Nephron progenitor cell (in vitro differentiated cells): ENCODE measurements at regions not wholly inside any gene's neighbourhood (a gene's known extent, or its start where the extent isn't known, plus 50 kb on each side); places are given as distances from the start of the nearest gene placed in this dataset.

Experiments
- DNase-seq: peaks from one replicate; pipeline ENCODE4 v3.0.0; 2021
- H3K27ac Mint-ChIP-seq: 2 replicates; pipeline ENCODE4 v1.8.0; 2021; ENCODE audit warnings: mild to moderate bottlenecking, moderate library complexity, mixed read lengths
- H3K27me3 Mint-ChIP-seq: 2 replicates; pipeline ENCODE4 v1.8.0; 2021; ENCODE audit warnings: mild to moderate bottlenecking, low read depth, mixed read lengths; ENCODE audit not compliant: poor library complexity
- H3K36me3 Mint-ChIP-seq: 2 replicates; pipeline ENCODE4 v1.8.0; 2021; ENCODE audit warnings: low read depth, mixed read lengths
- H3K4me1 Mint-ChIP-seq: 2 replicates; pipeline ENCODE4 v1.8.0; 2021; ENCODE audit warnings: mixed read lengths
- H3K4me3 Mint-ChIP-seq: 2 replicates; pipeline ENCODE4 v1.8.0; 2021; ENCODE audit warnings: mild to moderate bottlenecking, moderate library complexity, mixed read lengths
- H3K9me3 Mint-ChIP-seq: 2 replicates; pipeline ENCODE4 v1.8.0; 2021; ENCODE audit warnings: mild to moderate bottlenecking, moderate library complexity, mixed read lengths
- CTCF ChIP-seq: fragments of 200-600 bp; sonication (generic); IDR thresholded peaks from 2 replicates; pipeline ENCODE4 v1.5.0; 2021; ENCODE audit warnings: antibody characterized with exemption

GRCh38 chr20:11015440-11015839, 341.6 kb upstream of the JAG1 start:
- no peak for TF ChIP-seq CTCF
- Mint-ChIP-seq H3K36me3 (no peaks in the 10 kb centered on the region), H3K27ac (no peak overlapping the region), H3K9me3 (no peaks in the 10 kb centered on the region), H3K4me3 (no peak overlapping the region), H3K27me3 (no peaks in the 10 kb centered on the region), H3K4me1 (peaks cover 5% of the 10 kb centered on the region)
- no peak for DNase-seq

DNA sequence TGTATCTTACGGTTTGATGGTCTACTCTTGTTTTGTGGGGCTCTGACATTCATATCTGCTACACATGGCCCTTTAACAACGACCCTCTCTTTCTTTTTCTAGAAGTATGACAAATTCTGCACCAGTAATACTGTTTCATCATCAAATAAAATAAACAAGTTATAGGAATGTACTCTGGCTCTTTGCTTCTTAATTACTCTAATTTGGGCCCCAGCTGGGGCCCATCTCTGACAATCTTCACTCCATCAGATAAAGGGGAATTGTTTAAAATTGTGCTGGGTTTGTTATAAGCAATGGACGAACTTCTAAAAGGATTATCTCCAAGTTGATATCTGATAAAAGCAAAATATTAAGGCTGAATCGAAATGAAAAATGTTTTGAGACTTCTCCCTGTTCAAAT, 343.6 kb upstream of the JAG1 start:
- no peak overlapping the region for H3K4me3 Mint-ChIP-seq
- DNase-seq, result no peak
- TF ChIP-seq CTCF, result no peak
- no peaks in the 10 kb centered on the region for H3K27me3 Mint-ChIP-seq
- no peaks in the 10 kb centered on the region for H3K9me3 Mint-ChIP-seq
- H3K36me3 Mint-ChIP-seq, result no peaks in the 10 kb centered on the region
- peaks cover 5% of the 10 kb centered on the region for H3K4me1 Mint-ChIP-seq
- no peak overlapping the region for H3K27ac Mint-ChIP-seq

- no peak for TF ChIP-seq CTCF
- peak overlapping the region; percentile 21 for H3K27ac Mint-ChIP-seq
- H3K27me3 Mint-ChIP-seq, result no peaks in the 10 kb centered on the region
- H3K9me3 Mint-ChIP-seq, result peaks cover 4% of the 10 kb centered on the region
- peaks cover 4% of the 10 kb centered on the region for H3K36me3 Mint-ChIP-seq
- H3K4me1 Mint-ChIP-seq, result peaks cover 5% of the 10 kb centered on the region
- no peak overlapping the region for H3K4me3 Mint-ChIP-seq
- DNase-seq, result no peak
Observed at GRCh38 chr20:11018668-11019170, 344.9 kb upstream of the JAG1 start.

GRCh38 chr20:11020712-11021111, 346.9 kb upstream of the JAG1 start:
- peaks cover 5% of the 10 kb centered on the region for H3K4me1 Mint-ChIP-seq
- peaks cover 18% of the 10 kb centered on the region for H3K9me3 Mint-ChIP-seq
- no peak overlapping the region for H3K4me3 Mint-ChIP-seq
- no peaks in the 10 kb centered on the region for H3K27me3 Mint-ChIP-seq
- no peak for DNase-seq
- no peak for TF ChIP-seq CTCF
- H3K36me3 Mint-ChIP-seq, result peaks cover 12% of the 10 kb centered on the region
- no peak overlapping the region for H3K27ac Mint-ChIP-seq

DNA sequence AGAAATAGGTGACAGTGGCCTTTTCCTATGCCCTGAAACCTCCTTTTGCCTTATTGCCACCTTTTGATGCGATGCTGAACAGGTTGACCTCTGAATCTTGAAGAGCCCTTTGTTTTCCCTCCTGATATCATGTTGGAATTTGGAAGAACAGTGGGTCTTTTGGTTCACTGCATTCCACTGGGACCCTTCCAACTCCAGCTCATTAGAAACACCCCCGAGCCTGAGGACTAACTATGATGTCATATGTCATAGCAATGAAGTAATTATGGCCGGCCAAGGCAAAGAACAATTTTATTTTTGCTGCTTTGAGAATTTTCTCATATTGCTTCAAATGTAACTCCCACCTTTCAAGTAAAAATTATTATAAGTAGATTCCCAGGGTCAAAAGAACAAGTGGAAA, 353.4 kb upstream of the JAG1 start:
- H3K27me3 Mint-ChIP-seq, result no peaks in the 10 kb centered on the region
- TF ChIP-seq CTCF, result no peak
- no peak overlapping the region for H3K4me3 Mint-ChIP-seq
- H3K4me1 Mint-ChIP-seq, result no peaks in the 10 kb centered on the region
- H3K27ac Mint-ChIP-seq, result no peak overlapping the region
- no peak for DNase-seq
- H3K36me3 Mint-ChIP-seq, result peaks cover 22% of the 10 kb centered on the region
- peaks cover 41% of the 10 kb centered on the region for H3K9me3 Mint-ChIP-seq

DNA sequence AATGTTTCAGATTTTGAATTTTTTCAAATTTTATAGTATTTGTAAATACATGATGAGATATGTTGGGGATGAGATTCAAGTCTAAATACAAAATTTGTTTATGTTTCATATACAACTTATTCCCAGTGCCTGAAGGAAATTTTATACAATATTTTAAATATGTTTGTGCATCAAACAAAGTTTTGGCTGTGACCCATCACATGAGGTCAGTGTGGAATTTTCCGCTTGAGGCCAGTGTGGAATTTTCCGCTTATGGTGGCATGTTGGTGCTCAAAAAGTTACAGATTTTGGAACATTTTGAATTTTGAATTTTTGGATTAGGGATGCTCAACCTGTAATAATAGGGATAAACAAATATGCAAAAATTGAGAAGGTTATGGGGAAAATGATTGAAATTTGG, 356.6 kb upstream of the JAG1 start:
- Mint-ChIP-seq H3K9me3 (peaks cover 34% of the 10 kb centered on the region), H3K36me3 (peaks cover 19% of the 10 kb centered on the region), H3K27ac (no peak overlapping the region), H3K4me1 (peaks cover 13% of the 10 kb centered on the region), H3K4me3 (no peak overlapping the region), H3K27me3 (peaks cover 5% of the 10 kb centered on the region)
- no peak for TF ChIP-seq CTCF
- no peak for DNase-seq
